ENCODE measurements at regions not wholly inside any gene's neighbourhood (a gene's known extent, or its start where the extent isn't known, plus 50 kb on each side); places are given as distances from the start of the nearest gene placed in this dataset.

DNA sequence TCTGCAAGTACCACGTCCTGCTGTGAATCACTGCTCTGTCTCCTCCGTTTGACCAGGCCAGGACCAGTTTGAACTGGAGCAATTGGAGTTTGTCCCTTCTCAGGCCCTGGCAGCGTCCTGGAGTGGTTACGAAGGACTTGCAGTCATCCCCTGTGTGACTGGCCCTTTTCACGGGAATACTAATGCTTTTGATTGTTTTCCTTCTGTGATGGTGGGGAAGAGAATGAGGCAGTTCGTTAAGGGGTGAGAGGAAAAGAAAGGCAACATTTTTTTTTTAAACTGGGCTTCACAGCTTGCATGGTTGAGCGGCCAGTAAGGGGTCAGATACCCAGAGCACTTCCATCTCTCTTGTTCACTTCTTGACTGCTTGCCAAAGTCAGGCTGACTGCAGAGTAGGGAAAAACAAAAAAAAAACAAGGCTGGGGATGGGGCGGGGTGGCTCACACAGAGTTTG lies 153.5 kb upstream of the STK32A start:
- H3K36me3 ChIP-seq (ENCODE audit: low read depth), result no peaks in the 10 kb centered on the region
- H3K4me1 ChIP-seq (ENCODE audit: insufficient read depth, poor library complexity, severe bottlenecking), result no peaks in the 10 kb centered on the region
- H3K27me3 ChIP-seq (ENCODE audit: insufficient read depth, poor library complexity, severe bottlenecking), result no peaks in the 10 kb centered on the region
- H3K27ac ChIP-seq (ENCODE audit: poor library complexity, severe bottlenecking), result no peak overlapping the region
- ATAC-seq (ENCODE audit: low read depth), result no peak
- H3K4me3 ChIP-seq (ENCODE audit: severe bottlenecking), result no peak overlapping the region
- DNase-seq (ENCODE audit: low spot score), result no peak
- no peaks in the 10 kb centered on the region for H3K9me3 ChIP-seq (ENCODE audit: severe bottlenecking)
- no peak for TF ChIP-seq CTCF (IDR thresholded peaks at IDR 0.05; ENCODE audit: poor library complexity, severe bottlenecking)

GRCh38 chr5:147084702-147085101 lies 150.1 kb upstream of the STK32A start:
- Histone ChIP-seq H3K9me3 (ENCODE audit: severe bottlenecking) (no peaks in the 10 kb centered on the region), H3K4me1 (ENCODE audit: insufficient read depth, poor library complexity, severe bottlenecking) (no peaks in the 10 kb centered on the region), H3K27me3 (ENCODE audit: insufficient read depth, poor library complexity, severe bottlenecking) (no peaks in the 10 kb centered on the region), H3K36me3 (ENCODE audit: low read depth) (no peaks in the 10 kb centered on the region), H3K4me3 (ENCODE audit: severe bottlenecking) (no peak overlapping the region), H3K27ac (ENCODE audit: poor library complexity, severe bottlenecking) (no peak overlapping the region)
- DNase-seq (ENCODE audit: low spot score) (no peak), ATAC-seq (ENCODE audit: low read depth) (no peak)
- no peak for TF ChIP-seq CTCF (IDR thresholded peaks at IDR 0.05; ENCODE audit: poor library complexity, severe bottlenecking)

DNA sequence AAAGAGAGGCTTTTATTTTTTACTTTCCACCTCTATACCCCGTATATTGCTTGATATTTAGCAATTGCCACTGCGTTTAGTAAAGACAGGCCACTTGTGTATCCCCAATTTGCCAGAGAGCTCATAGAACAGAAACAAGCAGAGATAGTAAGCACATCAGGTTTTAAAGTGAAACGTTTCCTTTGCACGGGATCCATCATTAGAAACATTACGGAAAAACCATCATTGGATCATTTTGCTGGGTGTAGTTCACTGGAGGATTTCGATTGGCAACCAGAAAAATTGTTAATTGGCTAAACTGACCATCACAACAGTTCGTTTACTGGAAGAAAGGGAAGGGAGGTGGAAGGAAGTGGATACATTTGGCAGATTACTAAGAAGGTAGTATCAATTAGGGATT lies 149.4 kb upstream of the STK32A start:
- DNase-seq (ENCODE audit: low spot score), result no peak
- ATAC-seq (ENCODE audit: low read depth), result no peak
- Histone ChIP-seq H3K27me3 (ENCODE audit: insufficient read depth, poor library complexity, severe bottlenecking) (peaks cover 4% of the 10 kb centered on the region), H3K4me1 (ENCODE audit: insufficient read depth, poor library complexity, severe bottlenecking) (no peaks in the 10 kb centered on the region), H3K36me3 (ENCODE audit: low read depth) (no peaks in the 10 kb centered on the region), H3K4me3 (ENCODE audit: severe bottlenecking) (no peak overlapping the region), H3K9me3 (ENCODE audit: severe bottlenecking) (no peaks in the 10 kb centered on the region), H3K27ac (ENCODE audit: poor library complexity, severe bottlenecking) (no peak overlapping the region)
- no peak for TF ChIP-seq CTCF (IDR thresholded peaks at IDR 0.05; ENCODE audit: poor library complexity, severe bottlenecking)

DNA sequence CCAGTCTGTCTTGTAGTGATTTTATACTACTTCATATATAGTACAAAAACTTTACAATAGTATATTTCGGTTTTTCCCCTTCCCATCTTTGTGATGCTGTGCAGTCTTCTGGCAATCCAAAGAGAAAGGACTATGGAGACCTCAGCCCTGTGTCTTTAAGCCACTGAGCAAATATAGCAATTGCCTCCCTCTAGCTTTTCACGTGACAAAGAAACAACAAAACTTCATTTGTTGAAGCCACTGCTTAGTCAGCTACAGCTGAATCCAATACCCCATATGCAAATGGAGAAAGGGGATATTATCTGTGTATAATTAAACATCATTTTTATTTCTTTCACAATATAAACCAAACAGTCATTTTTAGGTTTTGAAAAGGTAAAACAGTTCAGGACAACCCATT lies 142.8 kb upstream of the STK32A start:
- no peak for TF ChIP-seq CTCF (IDR thresholded peaks at IDR 0.05; ENCODE audit: poor library complexity, severe bottlenecking)
- Histone ChIP-seq H3K4me3 (ENCODE audit: severe bottlenecking) (no peak overlapping the region), H3K27ac (ENCODE audit: poor library complexity, severe bottlenecking) (no peak overlapping the region), H3K4me1 (ENCODE audit: insufficient read depth, poor library complexity, severe bottlenecking) (no peaks in the 10 kb centered on the region), H3K27me3 (ENCODE audit: insufficient read depth, poor library complexity, severe bottlenecking) (peaks cover 15% of the 10 kb centered on the region), H3K9me3 (ENCODE audit: severe bottlenecking) (no peaks in the 10 kb centered on the region), H3K36me3 (ENCODE audit: low read depth) (no peaks in the 10 kb centered on the region)
- ATAC-seq (ENCODE audit: low read depth) (no peak), DNase-seq (ENCODE audit: low spot score) (no peak)

GRCh38 chr5:147093138-147093537 lies 141.7 kb upstream of the STK32A start:
- TF ChIP-seq CTCF (IDR thresholded peaks at IDR 0.05; ENCODE audit: poor library complexity, severe bottlenecking), result no peak
- no peak for ATAC-seq (ENCODE audit: low read depth)

More at GRCh38 chr5:147093138-147093537, 141.7 kb upstream of the STK32A start:
- Histone ChIP-seq H3K9me3 (ENCODE audit: severe bottlenecking) (no peaks in the 10 kb centered on the region), H3K27me3 (ENCODE audit: insufficient read depth, poor library complexity, severe bottlenecking) (peaks cover 15% of the 10 kb centered on the region), H3K4me1 (ENCODE audit: insufficient read depth, poor library complexity, severe bottlenecking) (no peaks in the 10 kb centered on the region), H3K27ac (ENCODE audit: poor library complexity, severe bottlenecking) (no peak overlapping the region), H3K36me3 (ENCODE audit: low read depth) (no peaks in the 10 kb centered on the region), H3K4me3 (ENCODE audit: severe bottlenecking) (no peak overlapping the region)
- no peak for DNase-seq (ENCODE audit: low spot score)
